D341Med (cell line): ENCODE measurements at regions not wholly inside any gene's neighbourhood (a gene's known extent, or its start where the extent isn't known, plus 50 kb on each side); places are given as distances from the start of the nearest gene placed in this dataset.
"Not testable (repeated sequence)": the region's sequence is repeated elsewhere in the genome, so short reads cannot be mapped to it uniquely, and the experiment has no call there.

Experiments used
- DNase-seq: peaks from one replicate; pipeline ENCODE4 v3.0.0; 2012; ENCODE audit warnings: low spot score

DNA sequence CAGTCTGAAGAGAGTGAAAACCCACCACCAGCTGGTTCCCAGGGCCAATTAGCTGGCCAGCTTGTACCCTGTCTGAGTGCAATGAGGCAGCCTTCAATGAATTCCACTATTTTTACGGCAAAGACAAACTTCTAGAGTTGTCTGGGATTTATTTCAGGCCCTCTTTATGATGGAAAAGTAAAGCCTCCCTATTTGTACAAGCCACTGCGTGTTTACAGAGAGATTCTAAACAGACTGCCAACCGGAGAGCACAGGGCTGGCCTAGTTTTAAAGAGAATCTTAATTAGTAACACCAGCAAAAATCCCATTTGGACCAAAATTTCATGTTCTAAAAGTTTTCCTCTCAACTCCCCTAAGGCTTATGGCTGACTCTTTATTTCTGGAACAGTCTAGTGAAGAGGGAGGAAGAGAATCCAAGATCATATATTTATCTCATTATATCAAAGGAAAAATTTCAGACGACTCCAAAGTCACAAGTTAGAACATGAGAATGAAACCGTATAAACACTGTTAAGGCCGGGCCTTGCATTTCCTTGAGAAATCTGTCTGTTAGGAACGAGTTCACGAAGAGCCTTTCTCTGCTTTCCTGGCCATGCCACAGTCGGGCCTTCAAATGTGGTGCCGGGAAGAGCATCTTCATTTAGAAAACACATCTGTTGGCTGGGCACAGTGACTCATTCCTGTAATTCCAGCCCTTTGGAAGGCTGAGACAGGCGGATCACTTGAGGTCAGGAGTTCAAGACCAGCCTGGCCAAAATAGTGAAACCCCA lies 724.6 kb upstream of the NRP1 start:
- DNase-seq = no peak

GRCh38 chr10:34055410-34055985 lies 721.0 kb upstream of the NRP1 start:
- not testable (repeated sequence) for DNase-seq

DNA sequence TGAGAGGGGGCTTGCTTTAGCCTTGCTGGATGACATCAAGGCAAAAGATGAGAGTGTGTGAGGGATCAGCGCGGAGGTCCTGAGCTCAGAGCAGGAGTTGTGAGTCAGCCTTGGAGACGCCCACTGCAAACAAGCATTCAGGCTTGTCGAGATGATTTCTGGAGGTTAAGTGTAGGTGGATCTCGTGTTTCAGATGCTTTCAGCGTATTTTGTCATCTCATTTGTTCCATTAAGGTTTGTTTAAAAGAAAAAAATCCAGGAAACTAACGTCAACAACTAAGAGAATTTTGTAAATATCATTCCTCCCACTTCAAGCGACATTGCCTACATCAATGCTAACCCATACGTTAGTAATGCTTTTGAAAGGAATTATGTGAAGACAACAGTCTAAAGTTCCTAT lies 715.4 kb upstream of the NRP1 start:
- no peak for DNase-seq

- no peak for DNase-seq
These were observed 715.0 kb upstream of the NRP1 start for GRCh38 chr10:34049469-34049868.

- no peak for DNase-seq
These were observed 712.9 kb upstream of the NRP1 start for GRCh38 chr10:34047389-34047788.

GRCh38 chr10:34046506-34047034 lies 712.1 kb upstream of the NRP1 start:
- no peak for DNase-seq

GRCh38 chr10:34045571-34046190 lies 711.2 kb upstream of the NRP1 start:
- no peak for DNase-seq

DNA sequence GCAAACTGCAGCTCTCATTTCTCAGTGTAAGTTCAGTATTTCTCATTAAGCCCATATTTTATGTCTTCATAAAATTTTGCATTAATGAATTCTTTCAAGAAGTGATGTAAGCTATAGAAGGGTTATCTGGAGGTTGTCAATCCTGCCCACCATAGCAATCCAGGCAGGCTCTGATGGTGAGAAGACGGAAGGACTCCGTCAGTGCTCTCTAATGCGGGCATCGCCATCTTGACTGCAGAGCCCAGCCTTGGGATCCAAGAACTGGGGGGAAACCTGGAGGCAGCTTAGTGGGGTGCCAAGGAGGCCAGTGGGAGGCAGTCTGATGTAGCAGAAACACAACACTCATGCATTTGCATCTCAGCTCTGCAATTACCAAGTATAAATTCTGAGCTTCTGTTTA lies 707.4 kb upstream of the NRP1 start:
- DNase-seq = no peak

- DNase-seq = no peak
These were observed 703.0 kb upstream of the NRP1 start for GRCh38 chr10:34037499-34037898.

GRCh38 chr10:34035241-34035790 lies 700.8 kb upstream of the NRP1 start:
- not testable (repeated sequence) for DNase-seq

DNA sequence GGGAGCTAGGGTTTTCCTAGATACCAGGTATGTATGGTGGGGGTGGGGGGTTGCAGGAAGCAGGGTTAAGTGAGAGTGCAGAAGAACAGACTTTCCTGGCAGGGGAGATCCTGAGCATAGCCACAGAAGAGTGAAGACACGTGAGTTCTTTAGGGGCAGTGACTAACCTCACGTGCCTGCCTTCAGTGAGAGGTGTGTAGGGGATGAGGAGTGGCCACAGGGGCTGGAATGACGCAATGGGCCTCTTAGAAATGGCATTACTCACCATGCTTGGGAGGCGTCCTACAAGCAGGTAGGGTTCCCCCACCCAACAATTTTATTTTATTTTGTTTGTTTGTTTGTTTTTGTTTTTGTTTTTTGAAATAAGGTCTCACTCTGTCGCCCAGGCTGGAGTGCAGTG lies 698.6 kb upstream of the NRP1 start:
- DNase-seq = no peak

GRCh38 chr10:34032564-34032963 lies 698.1 kb upstream of the NRP1 start:
- DNase-seq = no peak

DNA sequence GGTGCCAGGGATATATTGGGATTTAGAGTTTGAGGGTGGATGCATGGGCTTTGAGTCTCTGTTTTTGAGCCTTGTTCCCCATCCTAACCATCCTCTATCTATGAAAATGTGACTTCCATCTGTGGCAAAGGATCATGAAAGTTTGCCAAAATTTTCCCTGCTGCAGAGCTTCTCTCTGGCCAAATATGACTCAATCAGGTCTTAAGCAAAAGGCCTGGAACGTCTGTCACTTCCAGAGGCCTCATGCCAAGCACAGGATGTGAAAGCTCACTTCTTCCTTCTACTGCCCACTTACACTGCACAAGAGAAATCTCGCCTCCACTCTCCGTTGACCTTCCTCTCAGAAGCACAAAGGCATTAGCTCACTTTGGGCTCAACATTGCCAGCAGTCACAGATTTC lies 696.9 kb upstream of the NRP1 start:
- DNase-seq = no peak

GRCh38 chr10:34029455-34029854 lies 695.0 kb upstream of the NRP1 start:
- DNase-seq = no peak

DNA sequence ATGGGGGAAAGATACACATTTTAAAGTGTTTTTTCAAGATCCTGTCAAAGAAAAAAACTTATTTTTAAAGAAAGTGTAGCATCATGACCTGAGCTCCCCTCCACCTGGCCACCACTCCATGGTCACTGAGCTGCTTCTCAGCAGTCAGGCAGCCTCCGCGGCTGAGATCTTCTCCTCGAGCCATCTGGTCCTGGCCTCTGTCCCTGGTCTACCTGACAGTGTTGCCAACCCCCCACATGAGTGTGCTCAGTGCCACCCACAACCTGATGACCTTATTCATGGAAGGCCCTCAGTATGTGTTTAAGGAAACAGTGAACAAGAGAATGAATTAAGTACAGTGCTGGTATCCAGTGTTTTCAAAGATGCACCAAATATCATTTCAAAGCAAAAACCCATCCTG lies 694.5 kb upstream of the NRP1 start:
- no peak for DNase-seq

- DNase-seq = peak; percentile 41
These were observed 690.4 kb upstream of the NRP1 start for GRCh38 chr10:34024693-34025425.

DNA sequence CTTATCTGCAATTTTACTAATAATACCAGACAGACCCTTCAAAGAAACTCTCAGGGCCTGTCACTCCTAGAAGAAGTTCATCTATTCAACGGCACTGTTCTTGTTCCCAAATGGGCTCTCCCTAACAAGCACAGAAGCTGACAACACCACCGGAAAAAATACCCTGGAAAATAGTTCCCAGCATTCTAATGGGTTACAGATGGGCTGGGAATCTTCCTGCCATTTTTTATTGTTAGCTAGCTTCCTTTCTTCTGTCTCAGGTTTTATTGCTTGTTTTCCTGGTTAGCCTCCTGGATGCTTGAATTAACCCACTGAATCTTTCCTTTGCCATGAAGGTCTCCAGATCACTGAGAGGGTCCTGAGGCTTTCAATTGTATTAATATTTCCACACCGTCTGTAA lies 689.8 kb upstream of the NRP1 start:
- no peak for DNase-seq

- no peak for DNase-seq
These were observed 687.7 kb upstream of the NRP1 start for GRCh38 chr10:34022195-34022594.

DNA sequence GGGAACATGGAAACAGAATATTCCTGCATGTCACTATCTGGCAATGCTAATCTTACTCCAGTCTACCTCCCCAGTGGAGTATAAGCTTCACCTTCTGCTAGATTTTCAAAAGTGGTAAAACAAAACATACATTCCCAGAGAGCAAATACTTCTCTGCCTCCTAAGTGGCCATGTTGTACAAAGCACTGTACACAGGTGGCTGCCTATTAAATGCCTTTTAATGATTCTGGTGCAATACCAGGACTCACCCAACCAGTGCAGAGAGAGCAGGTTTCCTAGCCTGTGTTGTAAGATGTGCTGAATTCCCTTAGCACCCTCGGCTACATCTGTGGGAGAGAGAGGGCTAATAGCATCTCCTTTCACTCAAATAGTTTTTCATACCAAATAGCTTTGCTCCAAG lies 684.3 kb upstream of the NRP1 start:
- no peak for DNase-seq

- DNase-seq = no peak
These were observed 683.7 kb upstream of the NRP1 start for GRCh38 chr10:34018129-34018528.

GRCh38 chr10:34017281-34017680 lies 682.8 kb upstream of the NRP1 start:
- no peak for DNase-seq

GRCh38 chr10:34016576-34016975 lies 682.1 kb upstream of the NRP1 start:
- no peak for DNase-seq
